WTC11 (cell line): ENCODE measurements at regions not wholly inside any gene's neighbourhood (a gene's known extent, or its start where the extent isn't known, plus 50 kb on each side); places are given as distances from the start of the nearest gene placed in this dataset.
"Not testable (repeated sequence)": the region's sequence is repeated elsewhere in the genome, so short reads cannot be mapped to it uniquely, and the experiment has no call there.

Experiments used
- ATF1 ChIP-seq: sonication (generic); formaldehyde crosslinking; IDR thresholded peaks from 2 replicates; pipeline ENCODE4 v1.8.1; 2023; ENCODE audit warnings: mild to moderate bottlenecking, moderate library complexity, missing genetic modification reagents
- CBFB ChIP-seq: sonication (generic); formaldehyde crosslinking; IDR thresholded peaks from 2 replicates; pipeline ENCODE4 v1.8.1; 2022; ENCODE audit warnings: mild to moderate bottlenecking, low read depth, missing genetic modification reagents
- CTCF ChIP-seq: fragments of 200-600 bp; IDR thresholded peaks from 2 replicates; pipeline ENCODE4 v1.8.0; 2022; ENCODE audit warnings: antibody characterized with exemption
- E2F5 ChIP-seq: sonication (generic); formaldehyde crosslinking; IDR thresholded peaks from 2 replicates; pipeline ENCODE4 v1.8.1; 2022; ENCODE audit warnings: mild to moderate bottlenecking, moderate library complexity, missing genetic modification reagents
- IRF1 ChIP-seq: sonication (generic); formaldehyde crosslinking; IDR thresholded peaks from 2 replicates; pipeline ENCODE4 v1.8.0; 2023; ENCODE audit warnings: missing genetic modification reagents
- IRF2 ChIP-seq: sonication (generic); formaldehyde crosslinking; IDR thresholded peaks from 2 replicates; pipeline ENCODE4 v1.8.0; 2022; ENCODE audit warnings: low read depth, missing genetic modification reagents, borderline replicate concordance
- PREB ChIP-seq: sonication (generic); formaldehyde crosslinking; IDR thresholded peaks from 2 replicates; pipeline ENCODE4 v1.8.1; 2022; ENCODE audit warnings: mild to moderate bottlenecking, missing genetic modification reagents, moderate library complexity, borderline replicate concordance
- TP53 ChIP-seq: sonication (generic); formaldehyde crosslinking; IDR thresholded peaks from 2 replicates; pipeline ENCODE4 v1.8.1; 2023; ENCODE audit warnings: mild to moderate bottlenecking, missing genetic modification reagents

GRCh38 chr7:84883570-84883969, 303.3 kb downstream of the SEMA3D start:
- TF ChIP-seq ATF1 (CRISPR knock-in tag); IRF1 (CRISPR knock-in tag); CTCF; CBFB; TP53 (CRISPR knock-in tag); PREB (CRISPR knock-in tag); IRF2; E2F5 (CRISPR knock-in tag): not testable (repeated sequence)
